SKM-1 (cell line): ENCODE measurements at regions not wholly inside any gene's neighbourhood (a gene's known extent, or its start where the extent isn't known, plus 50 kb on each side); places are given as distances from the start of the nearest gene placed in this dataset.

Experiments
- DNase-seq: peaks from one replicate; lab custom pipeline; 2025; ENCODE audit not compliant: unreplicated experiment; lab: John Stamatoyannopoulos, UW

- no peak for DNase-seq
Observed at GRCh38 chr4:53653484-53654053, 62.3 kb upstream of the LNX1 start.

DNA sequence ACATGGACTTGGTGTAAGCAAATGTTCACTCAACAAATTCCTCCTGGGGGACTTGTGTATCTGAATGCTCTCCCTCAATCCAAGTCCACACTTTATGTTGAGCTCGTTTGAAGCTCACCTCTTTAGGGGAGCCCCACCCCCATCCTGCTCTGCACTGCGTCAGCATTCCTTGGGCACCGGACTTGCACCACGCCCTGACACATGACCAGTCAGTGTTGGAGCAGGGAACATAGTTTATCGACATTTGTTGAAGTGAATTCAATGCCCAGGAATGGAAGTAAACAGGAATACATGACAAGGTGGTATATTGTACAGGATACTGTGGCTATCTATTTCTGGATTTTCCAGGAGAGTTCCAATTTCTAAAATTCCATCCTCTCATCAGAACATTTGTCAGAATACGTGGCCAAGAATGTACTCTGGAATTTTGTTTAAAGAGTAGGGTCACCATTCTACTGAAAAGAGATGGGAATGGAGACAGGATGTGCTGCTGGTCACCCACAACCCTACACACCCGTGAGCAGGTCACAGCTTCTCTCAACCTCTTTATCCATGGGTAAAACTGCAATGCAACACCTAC, 60.0 kb upstream of the LNX1 start:
- DNase-seq = no peak

DNA sequence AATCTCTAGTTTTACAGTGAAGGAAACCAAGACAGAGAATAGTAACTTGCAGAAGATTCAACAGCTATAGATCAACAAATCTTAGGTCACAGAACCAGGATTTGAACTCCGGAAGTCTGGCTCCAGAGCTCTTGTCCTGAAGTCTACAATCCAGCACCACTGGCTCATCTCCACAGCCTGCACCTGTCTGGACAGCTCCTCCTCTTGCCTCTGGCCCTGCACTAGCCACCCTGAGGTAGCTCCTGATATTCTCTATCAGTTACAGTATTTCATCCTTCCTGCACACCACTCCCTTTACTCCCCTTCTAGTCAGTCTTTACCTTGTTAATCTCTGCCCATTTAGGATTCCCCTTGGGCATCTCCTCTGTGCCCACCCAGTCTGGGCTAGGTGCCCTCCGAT, 58.1 kb upstream of the LNX1 start:
- no peak for DNase-seq

DNA sequence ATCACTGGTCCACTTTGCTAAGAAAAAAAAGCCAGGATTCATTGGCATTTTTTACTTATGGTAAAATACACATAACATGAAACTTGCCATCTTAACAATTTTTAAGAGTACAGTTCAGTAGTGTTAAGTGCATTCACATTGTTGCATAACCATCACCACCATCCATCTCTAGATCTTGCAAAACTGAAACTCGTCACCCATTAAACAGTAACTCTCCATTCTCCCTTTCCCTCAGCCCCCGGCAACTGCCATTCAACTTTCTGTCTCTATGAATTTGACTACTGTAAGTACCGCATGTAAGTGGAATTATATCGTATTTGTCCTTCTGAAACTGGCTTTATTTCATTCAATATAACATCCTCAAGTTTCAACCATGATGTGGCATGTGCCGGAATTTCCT, 56.3 kb upstream of the LNX1 start:
- DNase-seq = no peak

DNA sequence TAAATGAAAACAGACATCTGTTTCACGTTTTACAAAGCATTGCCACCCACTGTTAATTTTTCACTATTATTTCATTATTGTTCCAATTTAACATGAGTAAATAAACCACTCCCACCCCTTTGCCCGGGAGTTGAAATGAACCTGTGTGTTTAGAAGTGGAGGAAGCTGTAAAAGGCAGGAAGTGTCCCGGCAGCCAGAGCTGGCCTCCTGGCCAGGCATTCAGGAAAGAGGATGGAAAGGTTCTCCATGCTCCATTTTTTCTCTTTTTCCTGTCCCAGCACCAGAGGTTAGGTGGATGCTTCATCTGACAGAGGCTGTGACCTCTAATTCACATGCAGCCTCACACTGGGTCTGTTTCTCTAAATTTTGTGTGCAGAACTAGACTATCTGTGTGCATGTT, 55.5 kb upstream of the LNX1 start:
- DNase-seq = no peak

DNA sequence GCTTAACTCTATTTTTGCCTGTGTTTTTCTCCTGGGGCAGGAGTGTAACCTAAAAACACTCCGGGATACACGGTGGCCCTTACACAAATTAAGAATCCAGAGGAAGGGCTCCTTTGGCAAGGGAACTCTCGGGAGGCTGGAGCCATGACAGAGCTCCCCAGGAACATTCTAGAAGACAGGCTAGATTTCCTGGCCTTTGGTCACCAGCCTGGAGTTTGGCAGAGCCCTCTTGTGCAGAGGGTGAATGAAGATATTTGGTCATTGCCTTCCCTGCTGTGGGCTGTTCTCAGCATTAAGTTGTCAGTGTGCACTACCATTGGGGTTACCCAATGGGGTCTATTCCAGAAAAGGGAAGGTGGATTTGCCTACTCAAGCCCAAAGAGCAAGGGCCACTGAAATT, 53.8 kb upstream of the LNX1 start:
- no peak for DNase-seq

GRCh38 chr4:53644607-53645006, 53.3 kb upstream of the LNX1 start:
- peak; percentile 31 for DNase-seq
